KBM-7 (cell line): ENCODE measurements at regions not wholly inside any gene's neighbourhood (a gene's known extent, or its start where the extent isn't known, plus 50 kb on each side); places are given as distances from the start of the nearest gene placed in this dataset.

Experiments used
- DNase-seq: peaks from one replicate; pipeline ENCODE4 v3.0.0-alpha.2; 2015
- in situ Hi-C: fragments of 300-500 bp; cut with MboI; formaldehyde crosslinking; loops from 2 replicates; pipeline ENCODE4 v1.14.3; 2020; ENCODE audit warnings: low sequenced_read_pairs, low pct_unique_long_range_greater_than_20kb, mixed read lengths

DNA sequence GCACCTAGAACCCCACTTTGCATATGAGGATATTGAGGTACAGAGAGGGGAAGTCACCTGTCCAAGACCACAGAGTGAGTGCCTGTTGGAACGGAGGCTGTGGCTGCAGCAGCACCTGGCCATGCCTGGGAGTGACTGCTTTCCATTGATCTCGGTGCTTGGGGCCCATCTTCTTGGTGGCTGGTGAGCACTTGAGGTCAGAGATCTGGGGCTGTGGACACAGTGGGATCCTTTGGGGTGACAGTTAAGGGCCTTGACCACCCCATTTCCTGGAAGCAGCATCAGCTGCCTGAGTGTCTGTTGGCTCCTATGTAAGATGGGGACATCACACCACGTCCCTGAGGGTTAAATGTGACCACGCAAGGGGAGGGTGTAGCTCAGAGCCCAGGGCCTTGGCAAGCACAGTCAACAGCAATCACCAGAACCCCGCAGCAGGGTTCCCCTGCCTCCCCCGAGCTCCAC is 111.7 kb downstream of the IRF8 start:
- no peak for DNase-seq
- in situ Hi-C loops, result no loop called here

DNA sequence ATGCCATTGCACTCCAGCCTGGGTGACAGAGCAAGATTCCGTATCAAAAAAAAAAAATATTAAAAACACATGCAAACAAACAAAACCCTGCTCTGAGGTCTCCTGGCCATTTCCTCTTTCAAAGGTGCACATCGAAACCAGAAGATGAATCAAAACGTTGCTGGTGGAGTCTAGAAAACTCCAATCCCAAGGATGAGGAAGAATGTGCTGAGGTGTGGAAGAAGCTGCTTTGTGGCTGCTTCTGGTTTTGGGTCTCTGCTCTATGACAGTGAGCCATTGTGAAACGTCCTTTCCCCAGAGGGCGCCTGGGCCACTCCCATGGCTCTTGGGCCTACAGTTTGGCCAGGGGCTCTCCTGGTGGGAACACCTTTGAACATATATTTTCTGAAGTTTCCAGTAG is 112.6 kb downstream of the IRF8 start:
- no peak for DNase-seq
- in situ Hi-C loops, result no loop called here

- in situ Hi-C loops, result no loop called here
- DNase-seq, result no peak
Observed at GRCh38 chr16:86012221-86012620, 113.3 kb downstream of the IRF8 start.

GRCh38 chr16:86013867-86014266 is 114.9 kb downstream of the IRF8 start:
- in situ Hi-C loops, result no loop called here

GRCh38 chr16:86015606-86016005 is 116.6 kb downstream of the IRF8 start:
- no peak for DNase-seq
- in situ Hi-C loops, result no loop called here

More at GRCh38 chr16:86013867-86014266, 114.9 kb downstream of the IRF8 start:
- DNase-seq, result no peak

- in situ Hi-C loops, result no loop called here
- peak; percentile 56 for DNase-seq
Observed at GRCh38 chr16:86016201-86016965, 117.4 kb downstream of the IRF8 start.

- no peak for DNase-seq
- in situ Hi-C loops, result no loop called here
Observed at GRCh38 chr16:86018071-86018470, 119.1 kb downstream of the IRF8 start.

- peak; percentile 88 for DNase-seq
- in situ Hi-C loops, result no loop called here
Observed at GRCh38 chr16:86018487-86018886, 119.5 kb downstream of the IRF8 start.

DNA sequence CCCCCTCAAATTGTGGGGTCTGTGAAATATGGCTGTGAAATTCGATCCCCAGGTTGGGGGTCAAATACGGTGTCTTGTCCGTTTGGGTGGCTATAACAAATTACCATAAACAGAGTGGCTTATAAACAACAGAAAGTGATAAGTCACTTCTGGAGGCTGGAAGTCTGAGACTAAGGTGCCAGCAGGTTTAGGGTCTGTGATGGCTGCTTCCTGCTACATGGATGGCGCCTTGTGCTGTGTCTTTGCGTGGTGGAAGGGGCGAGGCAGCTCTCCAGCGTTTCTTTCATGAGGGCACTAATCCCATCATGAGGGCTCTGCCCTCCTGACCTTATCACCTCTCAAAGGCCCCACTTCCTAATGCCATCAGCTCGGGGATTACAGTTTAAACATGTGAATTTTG is 120.0 kb downstream of the IRF8 start:
- in situ Hi-C loops, result no loop called here
- DNase-seq, result peak; percentile 8

GRCh38 chr16:86019446-86020047 is 120.6 kb downstream of the IRF8 start:
- in situ Hi-C loops, result no loop called here
- no peak for DNase-seq

- in situ Hi-C loops, result no loop called here
Observed at GRCh38 chr16:86020971-86021370, 122.0 kb downstream of the IRF8 start.

DNA sequence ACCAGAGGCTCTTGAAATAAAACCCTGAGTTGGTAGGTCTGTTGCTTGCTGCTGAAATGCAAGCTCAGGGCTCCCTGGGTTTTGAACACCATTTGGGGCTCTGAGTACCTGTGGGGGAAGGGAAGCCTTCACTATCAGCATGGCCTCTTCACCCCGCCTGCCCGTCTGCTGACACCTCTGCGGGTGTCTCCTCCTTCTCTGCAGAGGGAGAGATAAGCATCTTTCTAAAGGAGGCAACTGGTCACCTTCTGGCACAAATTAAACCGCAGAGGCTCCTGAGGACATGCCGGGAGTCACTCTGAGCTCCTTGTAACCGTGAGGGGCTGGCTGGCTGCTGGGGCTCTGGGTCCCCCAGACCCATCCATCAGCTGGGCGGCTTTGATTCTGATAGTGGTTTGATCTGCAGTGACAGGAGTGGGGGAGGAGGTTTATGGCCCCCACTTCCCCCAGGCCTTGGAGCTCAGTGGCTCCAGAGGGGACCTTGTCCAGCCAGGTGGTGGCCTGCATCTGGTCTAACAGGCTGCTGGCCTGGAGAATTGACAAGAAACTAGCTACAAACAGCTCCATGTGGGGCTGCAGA is 123.5 kb downstream of the IRF8 start:
- no peak for DNase-seq
- in situ Hi-C loops, result no loop called here

More at GRCh38 chr16:86020971-86021370, 122.0 kb downstream of the IRF8 start:
- no peak for DNase-seq

- DNase-seq, result no peak
- in situ Hi-C loops, result no loop called here
Observed at GRCh38 chr16:86024210-86024609, 125.2 kb downstream of the IRF8 start.

GRCh38 chr16:86025706-86026105 is 126.7 kb downstream of the IRF8 start:
- no peak for DNase-seq
- in situ Hi-C loops, result no loop called here

DNA sequence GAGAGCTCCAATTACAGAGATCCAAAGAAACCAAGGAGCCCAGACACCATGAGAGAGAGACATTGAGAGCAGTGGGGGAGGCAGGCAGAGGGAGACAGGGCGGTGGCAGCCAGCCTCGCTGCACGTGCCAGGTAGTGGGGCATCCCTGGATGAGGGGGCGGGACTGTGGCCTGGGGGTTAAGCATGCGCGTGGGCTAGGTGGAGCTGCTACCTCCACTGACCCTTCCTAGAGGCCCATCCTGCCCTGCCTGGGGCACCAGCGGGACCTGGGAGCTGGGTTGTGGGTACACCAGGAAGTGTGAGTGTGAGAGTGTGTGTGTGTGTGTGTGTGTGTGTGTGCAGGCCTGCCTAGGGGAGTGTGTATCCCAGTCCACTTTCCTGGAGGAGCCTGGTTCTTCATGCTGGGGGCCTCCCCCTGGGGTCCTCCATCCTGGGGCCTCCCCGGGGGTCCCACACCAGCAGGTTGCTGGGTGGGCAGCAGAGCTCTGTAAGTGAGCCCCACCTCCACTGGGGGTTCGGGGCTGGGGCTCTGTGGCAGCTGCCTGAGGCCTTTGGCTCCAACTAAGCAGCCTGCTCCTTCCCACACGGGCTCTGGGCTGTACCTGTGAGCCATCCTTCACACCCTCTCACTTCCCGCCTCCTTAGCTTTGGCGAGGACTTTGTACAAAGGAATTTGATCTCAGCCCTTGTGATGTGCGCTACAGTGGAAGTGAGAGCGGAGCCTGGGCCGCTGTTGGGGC is 127.4 kb downstream of the IRF8 start:
- no peak for DNase-seq
- in situ Hi-C loops, result no loop called here

DNA sequence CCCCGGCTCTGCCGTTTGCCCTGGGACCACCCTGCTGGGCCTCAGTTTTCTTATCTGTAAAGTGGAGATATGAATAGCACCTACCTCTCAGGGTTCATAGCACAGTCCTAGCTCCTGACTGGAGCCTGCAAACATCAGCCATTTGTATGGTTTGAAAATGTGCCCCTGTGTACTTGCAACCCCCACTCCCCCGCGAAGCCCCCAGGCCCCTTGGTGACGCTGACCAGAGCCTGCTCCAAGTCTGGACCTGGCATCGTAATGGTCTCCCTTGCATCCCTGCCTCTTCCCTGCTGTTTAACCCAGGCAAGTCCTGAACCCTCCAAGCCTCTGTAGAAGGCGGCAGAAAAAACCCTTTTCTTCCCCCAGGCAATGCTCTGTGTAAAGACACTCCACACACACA is 128.0 kb downstream of the IRF8 start:
- DNase-seq, result no peak
- in situ Hi-C loops, result no loop called here

- DNase-seq, result no peak
- in situ Hi-C loops, result no loop called here
Observed at GRCh38 chr16:86027373-86028126, 128.6 kb downstream of the IRF8 start.

DNA sequence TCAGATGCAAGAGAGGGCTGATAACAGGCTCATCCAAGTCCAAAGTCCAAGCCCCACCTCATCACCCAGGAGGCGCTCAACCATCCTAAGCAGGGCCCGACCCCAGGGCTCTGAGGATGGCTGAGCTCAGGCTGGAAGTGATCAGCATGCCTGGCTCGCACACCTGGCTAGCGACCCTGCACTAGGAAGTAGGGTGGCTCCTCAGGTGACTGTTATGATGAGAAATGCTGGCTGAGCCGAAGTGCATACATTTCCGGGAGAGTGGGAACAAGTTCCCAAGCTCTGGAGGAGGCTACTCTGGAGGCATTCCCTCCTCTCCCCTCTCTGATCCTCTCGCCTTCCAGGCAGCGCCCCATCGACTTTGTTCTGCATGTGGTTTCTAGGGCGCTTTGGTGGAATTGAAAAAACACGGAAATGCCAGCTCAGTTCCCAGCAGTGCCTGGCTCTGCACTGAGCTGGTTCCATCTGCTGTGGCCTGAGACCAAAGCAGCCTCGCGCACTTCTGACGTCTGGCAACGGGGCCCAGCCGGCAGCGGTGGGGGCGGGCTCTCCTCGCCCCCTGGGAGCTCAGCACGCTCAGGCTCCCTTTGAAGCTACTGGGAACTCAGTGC is 130.3 kb downstream of the IRF8 start:
- in situ Hi-C loops, result no loop called here
- no peak for DNase-seq

- in situ Hi-C loops, result no loop called here
- no peak for DNase-seq
Observed at GRCh38 chr16:86030116-86030515, 131.2 kb downstream of the IRF8 start.
